PFSK-1 (cell line): ENCODE measurements at regions not wholly inside any gene's neighbourhood (a gene's known extent, or its start where the extent isn't known, plus 50 kb on each side); places are given as distances from the start of the nearest gene placed in this dataset.

Experiments
- POLR2AphosphoS5 ChIP-seq: IDR thresholded peaks from 2 replicates; pipeline ENCODE4 v1.6.1; 2012; ENCODE audit warnings: low read depth, mild to moderate bottlenecking, control low read depth, low read length, moderate library complexity
- REST ChIP-seq, 2 experiments: IDR thresholded peaks; 2 replicates each; pipeline versions ENCODE4 v1.6.1 to v1.8.0; 2011 to 2012; ENCODE audit warnings: low read depth in 2 of 2, low read length in 2 of 2, control low read depth in 1 of 2, inconsistent platforms in 1 of 2, mild to moderate bottlenecking in 1 of 2, moderate library complexity in 1 of 2; ENCODE audit not compliant: insufficient read depth in 1 of 2

- TF ChIP-seq POLR2AphosphoS5 (no peak), REST (IDR thresholded peaks at IDR 0.05; ENCODE audit: insufficient read depth in 1 of 2, low read depth in 2 of 2, low read length in 2 of 2) (no peak)
These were observed 131.4 kb upstream of the ARHGAP5 start for GRCh38 chr14:31945701-31946100.
